NCI-H1930 (cell line): ENCODE measurements at regions not wholly inside any gene's neighbourhood (a gene's known extent, or its start where the extent isn't known, plus 50 kb on each side); places are given as distances from the start of the nearest gene placed in this dataset.
A peak's percentile ranks its signal among the peaks of the same experiment; 100 is the strongest.

ENCODE experiments used
- DNase-seq, 2 experiments: peaks; one replicate each; lab custom pipeline; 2025; lab: John Stamatoyannopoulos, UW

DNA sequence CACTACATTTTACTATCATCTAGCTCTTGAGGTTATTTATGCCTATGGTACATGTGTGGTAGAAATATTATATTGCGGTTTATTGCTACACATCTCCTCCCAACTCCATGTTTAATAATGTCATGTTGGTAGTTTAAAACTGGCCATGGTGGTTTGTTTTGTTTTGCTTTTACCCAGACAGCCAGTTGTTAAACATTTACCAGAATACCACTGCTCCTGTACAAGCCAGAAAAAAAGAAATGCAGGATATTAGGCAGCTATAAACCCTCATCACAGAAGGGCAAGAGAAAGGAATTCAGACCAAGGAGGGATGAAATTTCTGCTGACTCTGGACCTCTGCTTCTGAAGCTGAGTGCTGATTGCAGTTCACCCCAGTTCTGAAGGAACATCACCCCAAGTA, 451.8 kb upstream of the IL12A start:
- DNase-seq = no peak

DNA sequence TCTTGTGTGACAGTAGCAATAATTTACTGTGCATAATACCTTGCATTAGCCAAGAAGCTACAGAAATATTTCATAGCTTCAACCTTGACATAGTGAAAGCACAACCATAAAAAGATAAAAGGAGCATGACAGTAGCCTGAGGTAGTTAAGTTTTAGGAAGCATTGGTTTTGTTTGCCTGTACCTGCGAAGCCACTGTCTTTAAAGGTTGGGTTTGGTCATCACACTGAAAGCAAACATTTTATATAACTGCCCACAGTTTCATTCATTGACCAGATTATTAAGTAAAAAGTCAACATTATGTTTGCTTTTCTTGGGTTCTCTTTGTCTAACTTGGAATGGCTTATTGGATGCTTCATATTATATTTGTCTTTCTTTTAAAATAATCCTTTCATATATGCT, 450.1 kb upstream of the IL12A start:
- DNase-seq = no peak

DNA sequence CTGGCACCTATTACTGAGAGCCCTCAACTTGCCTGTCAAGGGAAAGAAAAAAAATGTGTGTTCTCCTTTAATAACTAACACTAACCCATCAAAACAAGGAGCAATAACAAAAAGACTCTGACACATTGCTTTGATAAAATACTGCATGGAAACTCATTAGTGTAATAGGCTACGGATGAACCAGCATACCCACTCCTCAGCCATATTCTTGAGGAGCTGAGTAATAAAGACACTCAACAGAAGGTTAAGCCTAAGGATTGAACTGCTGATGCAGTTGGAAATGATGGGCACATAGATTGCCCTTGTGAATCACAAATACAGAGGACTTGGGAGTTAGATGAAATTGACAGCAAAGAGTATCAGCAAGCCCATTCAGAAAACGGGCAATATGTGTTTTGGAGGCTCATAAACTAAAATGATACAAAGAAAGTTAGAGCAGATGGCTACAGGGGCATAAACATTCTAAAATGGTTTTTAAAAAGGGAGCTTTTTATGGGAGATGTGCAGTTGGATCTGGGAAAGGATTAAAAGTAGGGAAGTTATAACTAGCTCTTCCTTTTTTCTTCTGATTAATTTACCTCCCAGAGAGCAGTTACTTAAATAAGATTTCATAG, 447.6 kb upstream of the IL12A start:
- no peak for DNase-seq

DNA sequence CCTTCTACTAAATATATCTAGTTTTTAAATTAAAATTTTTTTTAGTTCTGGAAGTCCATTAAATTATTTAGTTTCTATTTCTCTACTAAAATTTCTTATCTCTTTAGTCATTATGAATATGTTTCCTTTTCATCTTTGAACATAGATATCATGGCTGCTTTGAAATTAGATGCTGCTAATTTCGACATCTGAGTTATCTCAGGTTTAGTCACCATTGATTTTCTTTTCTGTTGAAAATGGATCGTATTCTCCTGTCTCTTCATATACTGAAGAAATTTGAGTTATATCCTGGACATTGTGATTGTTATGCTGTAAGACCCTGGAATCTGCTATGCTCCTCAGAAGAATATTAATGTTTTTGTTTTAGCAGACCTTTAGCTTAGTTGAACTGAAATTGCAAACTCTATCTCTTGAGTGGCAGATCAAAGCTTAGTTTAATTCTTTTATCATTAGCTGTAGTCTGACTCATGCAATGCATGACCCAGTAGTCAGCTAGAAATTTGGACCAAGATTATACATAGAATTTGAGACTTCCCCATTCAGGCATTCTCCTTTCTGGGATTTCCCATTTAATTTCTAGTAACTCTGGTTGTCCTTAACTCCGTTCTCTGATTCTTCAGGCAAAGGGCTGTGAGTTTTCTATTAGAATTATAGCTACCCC, 439.8 kb upstream of the IL12A start:
- no peak for DNase-seq

DNA sequence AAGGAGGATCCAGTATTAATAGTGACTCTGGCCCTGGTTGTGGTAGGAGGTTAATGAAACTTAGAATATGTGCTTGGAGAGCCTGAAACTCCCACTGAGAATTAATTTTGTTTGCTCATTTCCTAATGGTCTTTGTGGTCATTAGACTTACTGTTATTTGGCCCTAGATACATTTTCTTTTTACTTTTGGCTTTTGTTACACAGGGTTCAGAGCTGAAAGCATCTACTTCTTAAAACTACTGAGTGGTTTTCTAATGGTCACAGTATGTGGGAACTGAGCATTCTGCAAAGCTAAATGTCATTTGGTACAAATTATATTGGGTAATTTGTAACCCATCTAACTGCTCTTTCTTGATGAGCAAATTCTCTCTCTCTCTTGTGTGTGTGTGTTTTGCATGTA, 433.4 kb upstream of the IL12A start:
- DNase-seq = no peak

DNA sequence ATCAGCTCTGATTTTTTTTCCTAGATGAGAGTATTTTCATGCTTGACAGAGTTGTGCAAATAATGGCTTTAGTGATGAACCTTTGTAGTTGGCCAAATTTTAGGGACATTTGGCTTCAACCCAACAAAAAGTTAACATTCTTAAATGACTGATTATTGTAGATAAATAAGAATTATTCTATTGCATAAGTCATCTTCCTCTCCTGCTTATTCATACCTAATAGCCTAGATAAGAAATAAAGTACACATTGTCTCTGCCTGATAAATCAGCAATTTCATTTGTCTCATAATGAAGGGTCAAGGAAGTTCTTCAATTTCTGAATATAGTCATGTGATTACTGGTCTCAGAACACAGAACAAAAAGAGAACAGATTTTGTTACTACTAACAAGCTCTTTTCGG, 428.9 kb upstream of the IL12A start:
- no peak for DNase-seq

DNA sequence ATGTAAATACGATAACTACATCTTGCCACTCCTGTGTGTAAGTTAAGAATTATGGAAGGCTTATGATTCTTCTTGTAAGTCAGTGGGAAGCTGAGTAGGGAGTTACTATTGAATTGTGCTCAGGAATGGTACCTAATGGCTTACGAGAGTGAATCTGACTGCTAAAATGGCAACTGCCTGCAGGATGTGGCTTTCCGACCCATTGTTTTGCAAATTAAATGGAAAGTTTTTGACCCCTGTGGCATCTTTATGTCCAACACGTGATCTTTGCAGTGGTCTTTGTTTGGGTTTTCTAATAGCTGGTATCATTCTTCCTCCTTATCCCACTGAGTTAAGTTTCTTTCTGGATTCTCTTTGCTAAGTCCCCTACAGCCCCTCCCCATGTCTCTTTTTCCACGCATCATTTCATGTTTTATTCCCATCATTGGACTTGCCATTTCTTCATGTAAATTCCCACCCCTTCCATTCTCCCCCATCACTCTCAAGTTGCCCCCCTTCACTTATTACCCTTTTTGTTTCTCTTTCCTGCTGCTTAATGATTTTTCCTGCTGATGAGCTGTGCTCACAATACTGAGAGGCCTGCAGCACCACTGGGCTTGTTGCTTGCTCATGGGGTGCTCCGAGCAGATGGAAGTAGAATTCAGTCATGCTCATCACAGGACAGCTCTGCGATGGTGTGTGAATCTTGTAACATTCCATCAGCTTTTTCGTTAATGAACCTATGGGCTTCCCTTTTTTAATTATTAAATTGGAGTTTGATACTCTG, 428.2 kb upstream of the IL12A start:
- DNase-seq = no peak

DNA sequence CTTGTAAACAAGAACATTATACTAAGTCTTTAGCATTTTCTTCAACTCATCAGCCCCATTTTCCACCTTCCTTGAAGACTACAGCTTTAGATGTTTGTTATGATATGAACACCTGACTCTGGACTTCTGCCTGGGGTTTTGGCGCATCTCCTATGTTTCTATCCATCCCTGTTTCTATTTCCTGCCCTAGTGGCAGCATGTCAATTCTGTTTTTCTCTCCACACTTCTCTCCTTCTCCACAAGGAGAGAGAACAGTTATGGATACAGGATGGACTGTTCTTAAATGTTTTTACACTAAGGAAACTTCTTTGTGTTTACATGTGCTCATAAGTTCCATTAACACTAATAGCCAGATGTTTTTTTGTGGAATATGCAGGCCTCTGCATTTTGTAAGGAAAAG, 423.3 kb upstream of the IL12A start:
- no peak for DNase-seq

DNA sequence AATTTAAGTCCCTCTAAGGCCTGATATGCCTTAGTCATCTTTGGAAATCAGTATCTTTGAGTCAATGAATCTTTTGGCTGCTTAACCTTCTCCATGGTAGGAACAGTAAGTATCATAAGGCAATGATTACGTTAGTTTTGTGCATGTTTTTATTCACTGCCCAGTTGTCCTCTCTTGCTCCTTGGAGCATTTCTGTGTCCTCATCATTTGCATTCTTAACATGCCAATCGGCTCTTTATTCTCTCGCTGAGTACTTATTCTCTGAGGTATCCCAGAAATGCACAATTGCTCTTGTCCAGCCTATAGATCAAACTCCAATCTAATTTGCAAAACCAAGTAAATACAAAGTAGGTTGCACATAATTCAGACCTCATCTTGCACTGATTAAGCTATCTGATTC, 405.0 kb upstream of the IL12A start:
- no peak for DNase-seq

DNA sequence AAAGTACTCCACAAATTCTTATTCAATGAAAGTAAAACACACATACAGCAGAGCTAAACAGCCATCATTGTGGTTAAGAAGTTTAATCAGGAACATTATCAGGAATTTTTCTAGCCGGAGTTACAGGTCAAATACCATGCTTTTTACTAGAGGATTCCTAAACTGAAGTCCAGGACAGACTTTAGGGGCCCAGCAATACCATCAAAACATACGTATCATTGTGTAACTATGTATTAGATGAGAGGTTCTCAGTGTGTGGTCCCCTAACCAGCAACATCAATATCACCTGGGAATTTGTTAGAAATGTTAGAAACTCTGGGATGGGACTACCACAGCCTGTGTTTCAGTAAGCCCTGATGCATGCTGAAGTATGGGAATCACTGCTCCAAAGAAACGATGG, 404.2 kb upstream of the IL12A start:
- no peak for DNase-seq

DNA sequence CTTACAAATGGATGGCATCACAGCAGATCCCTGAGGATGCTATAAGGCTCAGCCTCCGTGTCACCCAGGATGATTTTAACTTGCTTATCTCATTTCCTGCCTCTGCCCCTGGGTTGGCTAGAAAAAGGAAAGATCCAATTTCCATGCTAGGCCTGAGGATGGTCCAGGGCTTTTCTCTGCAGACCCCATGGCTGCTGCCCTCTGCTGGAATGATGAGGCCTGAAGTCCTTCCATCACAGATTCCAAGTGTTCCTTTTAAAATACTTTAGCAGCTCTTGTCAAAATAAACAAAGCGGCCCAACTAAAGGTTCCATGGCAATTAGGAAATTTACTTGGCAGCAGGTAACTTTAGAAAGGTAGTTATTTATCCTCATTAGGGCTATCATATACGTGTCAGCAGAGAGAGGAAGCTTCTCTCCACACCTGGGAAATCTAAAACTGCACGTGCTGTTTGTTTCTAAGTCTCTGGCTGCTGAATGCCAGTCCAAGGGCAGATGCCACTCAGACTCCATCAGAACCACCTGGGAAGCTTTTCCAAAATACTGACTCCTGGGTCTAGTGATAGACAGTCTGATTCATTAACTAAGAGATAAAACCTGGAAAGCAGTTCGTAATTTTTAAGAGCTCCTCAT, 401.9 kb upstream of the IL12A start:
- peak in 1 of 2 experiments; percentile 4 for DNase-seq

DNA sequence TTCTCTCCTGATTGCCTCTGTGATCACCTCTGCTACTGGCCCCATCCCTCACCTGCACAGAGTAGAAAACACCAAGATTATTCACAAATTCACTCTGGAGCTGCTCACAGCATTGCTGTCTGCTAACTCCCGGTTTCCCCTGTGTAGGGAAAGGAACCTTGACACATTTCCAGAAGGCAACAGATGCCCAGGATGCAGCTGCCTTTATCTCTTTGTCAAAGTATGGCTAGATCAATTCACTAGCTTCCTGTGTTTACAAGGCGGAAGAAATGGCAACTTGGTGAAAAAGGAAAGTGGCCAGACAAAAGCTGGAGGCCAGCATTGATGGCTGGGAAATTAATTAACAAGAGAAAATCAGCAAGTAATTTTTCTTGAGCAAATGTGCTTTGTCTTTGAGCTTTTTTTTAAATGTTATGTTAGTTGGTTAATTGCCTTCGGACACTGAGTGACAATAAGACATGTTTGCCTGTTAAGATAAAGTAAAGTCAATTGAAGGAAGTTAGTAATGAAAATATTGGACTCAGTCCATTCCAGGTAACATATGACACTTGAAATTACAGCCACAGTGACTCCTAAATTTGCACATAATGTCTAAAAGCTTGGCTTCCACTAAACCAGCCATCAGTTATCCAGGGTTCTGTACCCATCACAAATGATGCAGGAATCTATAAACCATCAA, 394.6 kb upstream of the IL12A start:
- no peak for DNase-seq

DNA sequence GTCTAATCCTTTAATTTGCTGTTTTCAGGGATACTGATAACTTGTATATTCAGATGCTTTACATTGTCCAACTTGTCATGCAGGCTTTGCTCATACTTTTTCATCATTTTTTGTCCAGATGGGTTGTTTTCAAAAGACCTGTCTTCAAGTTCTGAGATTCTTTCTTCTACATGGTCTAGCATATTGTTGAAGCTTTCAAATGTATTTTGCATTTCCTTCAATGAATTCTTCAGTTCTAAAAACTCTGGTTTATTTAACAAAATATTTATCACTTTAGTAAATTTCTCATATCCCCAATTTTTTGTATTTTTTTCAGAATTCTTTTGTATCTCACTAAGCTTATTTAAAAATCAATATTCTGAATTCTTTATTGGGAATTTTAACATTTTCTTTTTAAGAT, 388.3 kb upstream of the IL12A start:
- DNase-seq = peak in 1 of 2 experiments; percentile 28

DNA sequence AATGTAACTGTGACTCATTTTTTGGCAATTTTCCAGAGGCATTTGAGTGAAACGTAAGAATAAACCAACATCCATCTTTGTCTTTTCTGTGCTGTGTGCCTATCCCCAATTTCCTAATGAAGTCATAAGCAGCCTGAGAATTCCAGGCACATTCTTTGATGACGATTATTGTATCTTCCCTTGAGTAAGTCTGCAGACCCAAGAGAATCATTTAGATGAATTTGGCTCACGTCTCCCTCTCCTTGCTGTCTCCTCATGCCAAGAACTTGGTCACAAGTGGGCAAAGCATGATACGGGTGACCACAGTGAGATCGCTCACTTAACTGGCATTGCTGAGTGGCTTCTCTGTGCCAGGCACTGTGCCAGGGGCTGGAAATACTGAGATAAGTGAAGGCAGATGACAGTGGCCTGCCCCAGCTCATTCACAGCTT, 384.5 kb upstream of the IL12A start:
- no peak for DNase-seq

DNA sequence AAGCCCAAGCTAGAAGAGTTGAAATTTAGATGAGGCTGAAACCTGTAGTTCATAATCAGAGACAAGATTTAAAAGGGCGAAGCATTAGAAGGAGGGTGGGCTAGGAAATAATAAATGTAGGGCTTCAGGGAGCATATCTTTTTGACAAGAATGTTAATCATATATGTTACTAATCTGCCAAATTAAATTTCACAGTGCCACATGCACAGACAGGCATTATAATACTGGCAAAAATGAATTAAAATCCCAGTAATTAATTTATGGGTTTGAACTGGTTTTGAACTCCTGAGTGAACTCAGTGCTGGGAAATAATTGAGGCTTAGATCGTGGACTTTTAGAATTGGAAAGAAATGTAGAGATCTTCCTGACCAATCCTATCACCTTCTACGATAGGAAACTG, 383.5 kb upstream of the IL12A start:
- no peak for DNase-seq

DNA sequence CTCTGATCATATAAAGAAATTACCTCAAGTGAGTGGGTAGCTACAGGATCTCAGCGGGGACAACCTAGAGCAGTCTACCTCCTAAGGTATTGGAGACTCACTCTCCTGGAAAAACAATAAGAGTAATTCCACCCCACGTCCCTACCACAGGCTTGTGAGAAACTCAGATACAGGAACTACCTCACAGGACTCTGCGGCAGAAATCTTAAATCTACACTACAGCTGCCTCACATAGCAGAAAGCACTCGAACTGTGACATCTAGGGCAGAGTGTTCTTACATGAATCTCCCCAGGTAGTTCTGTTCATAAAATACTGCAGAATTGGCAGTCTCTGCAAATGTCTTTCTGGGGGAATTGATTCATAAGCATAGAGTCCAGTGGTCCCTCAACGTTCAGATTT, 382.9 kb upstream of the IL12A start:
- DNase-seq = no peak

DNA sequence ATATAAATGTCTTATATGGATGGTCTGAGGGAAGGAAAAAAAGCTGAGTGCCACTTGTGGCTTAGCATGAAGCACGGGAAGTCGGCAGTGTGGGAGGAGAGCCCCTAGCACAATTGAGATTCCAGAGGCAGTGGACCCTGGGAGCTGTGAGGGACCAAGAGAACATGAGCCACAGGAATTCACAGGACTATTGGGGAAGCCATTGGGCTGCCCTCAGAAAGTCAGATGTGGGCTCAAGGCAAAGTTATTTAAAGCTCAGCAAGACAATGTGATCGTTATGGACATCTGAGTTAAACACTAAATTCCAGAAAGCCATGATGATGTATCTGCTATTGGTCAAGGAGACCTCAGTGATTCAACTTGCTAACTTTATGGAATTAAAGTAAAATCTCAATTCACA, 380.8 kb upstream of the IL12A start:
- DNase-seq = no peak

DNA sequence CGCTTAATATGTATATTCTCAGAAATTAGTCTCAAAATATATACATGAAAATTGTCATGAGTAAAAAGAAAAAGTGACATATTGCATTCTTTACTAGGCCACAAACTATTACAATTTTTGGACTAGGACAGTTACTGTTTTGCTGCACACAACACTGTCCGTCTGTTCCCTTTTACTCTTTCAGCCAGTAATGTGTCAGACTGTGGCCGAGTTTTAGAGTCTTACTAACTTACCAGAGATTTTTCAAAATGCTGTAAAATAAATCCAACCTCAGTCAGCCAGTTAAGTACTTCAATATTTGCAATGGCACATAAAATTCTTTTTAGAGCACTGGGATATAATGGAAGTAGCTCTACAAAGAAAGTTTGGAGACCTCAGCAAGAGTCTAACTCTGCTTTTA, 380.3 kb upstream of the IL12A start:
- no peak for DNase-seq

DNA sequence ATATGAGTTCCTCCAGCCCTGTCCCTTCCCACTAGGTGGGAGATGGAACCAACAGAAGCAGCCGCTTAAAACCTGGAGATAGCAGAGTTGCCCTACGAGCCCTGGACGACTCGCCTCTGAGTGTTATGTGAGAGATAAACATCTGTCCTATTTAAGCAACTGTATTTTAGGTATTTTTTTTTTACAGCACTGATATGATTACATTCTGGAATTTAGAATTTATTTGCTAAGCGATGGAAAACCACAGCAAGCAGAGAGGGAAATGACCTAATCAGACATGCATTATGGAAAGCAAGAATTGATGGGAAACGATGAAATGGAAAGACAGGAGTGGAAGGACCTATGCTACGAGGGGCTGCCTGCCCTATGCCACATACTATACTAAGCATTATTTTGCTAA, 379.0 kb upstream of the IL12A start:
- no peak for DNase-seq

DNA sequence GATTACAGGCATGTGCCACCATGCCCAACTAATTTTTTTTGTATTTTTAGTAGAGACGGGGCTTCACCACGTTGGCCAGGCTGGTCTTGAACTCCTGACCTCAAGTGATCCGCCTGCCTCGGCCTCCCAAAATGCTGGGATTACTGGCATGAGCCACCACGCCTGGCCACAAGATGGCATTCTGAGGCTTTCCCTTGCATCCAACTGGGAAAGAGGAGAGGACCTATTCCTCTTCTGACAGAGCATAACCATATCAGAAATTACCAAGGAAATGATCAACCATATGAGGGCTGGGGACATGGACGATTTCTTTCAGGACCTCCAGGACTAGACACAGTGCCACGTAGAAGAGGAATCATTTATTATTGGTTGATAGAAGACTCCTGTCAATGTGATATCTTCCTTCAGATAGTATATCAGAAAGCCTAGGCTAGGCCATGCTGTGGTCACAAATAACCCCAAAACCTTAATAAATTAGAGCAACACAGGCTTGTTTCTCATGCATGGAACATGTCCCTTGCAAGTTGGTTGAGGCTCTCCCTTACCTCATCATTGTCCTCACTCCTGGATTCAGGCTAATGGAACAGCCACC, 372.3 kb upstream of the IL12A start:
- no peak for DNase-seq

DNA sequence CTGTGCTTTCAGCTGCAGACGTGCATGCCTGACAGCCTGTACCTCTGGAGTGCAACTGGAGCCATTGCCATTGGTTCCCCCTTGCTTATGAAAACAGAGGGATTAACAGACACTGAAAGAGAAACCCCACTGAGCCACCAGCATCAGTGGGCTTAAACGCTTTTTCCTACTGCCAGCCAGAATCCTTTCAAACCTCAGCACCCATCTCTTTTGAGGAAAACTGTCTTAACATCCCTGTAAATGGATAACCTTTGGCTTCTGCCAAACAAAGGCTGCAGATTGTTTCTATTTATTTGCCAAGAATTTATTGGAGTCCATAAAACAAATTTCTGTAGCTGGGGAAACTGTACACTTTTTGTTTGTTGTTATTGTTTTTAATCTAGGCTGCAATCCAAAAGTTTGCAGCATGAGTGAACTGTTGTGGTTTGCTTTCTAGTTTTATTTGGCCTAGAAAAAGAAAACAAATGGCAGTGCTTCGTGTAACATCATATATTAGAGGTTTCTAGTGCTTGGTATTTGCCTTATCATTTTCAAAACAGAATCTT, 369.2 kb upstream of the IL12A start:
- no peak for DNase-seq

DNA sequence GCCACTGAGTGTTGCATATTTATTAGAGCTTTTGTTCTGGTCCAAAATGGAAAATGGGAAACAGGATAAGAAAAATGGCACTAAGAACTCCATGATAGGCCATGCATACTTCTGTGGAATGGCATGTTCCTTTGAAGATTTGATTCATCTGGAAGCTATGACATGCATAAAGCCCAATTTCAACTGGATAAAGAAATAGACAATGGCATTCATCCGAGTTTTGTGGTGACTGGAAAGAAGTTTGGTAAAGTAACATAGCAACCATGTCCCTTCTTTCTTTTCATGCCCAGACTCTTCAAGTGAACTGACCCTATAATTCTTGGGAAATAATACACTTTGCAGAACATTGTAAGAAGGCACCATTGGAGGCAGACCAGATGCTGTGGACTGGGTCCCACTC, 368.4 kb upstream of the IL12A start:
- DNase-seq = no peak
